HG02610 (cell line): ENCODE measurements at regions not wholly inside any gene's neighbourhood (a gene's known extent, or its start where the extent isn't known, plus 50 kb on each side); places are given as distances from the start of the nearest gene placed in this dataset.
"Not testable (repeated sequence)": the region's sequence is repeated elsewhere in the genome, so short reads cannot be mapped to it uniquely, and the experiment has no call there.

Experiments used
- ATAC-seq: cut with Tn5 transposase; IDR thresholded peaks from one replicate; pipeline ENCODE4 v1.9.1; 2021; ENCODE audit warnings: mild to moderate bottlenecking, moderate library complexity; ENCODE audit not compliant: unreplicated experiment

- ATAC-seq = no peak
Measured at GRCh38 chr12:92987362-92987761, 58.3 kb upstream of the EEA1 start.

GRCh38 chr12:92987846-92988621 is 58.9 kb upstream of the EEA1 start:
- ATAC-seq = peak; percentile 79

- ATAC-seq = no peak
Measured at GRCh38 chr12:92988622-92989130, 59.6 kb upstream of the EEA1 start.

GRCh38 chr12:92989715-92990484 is 60.8 kb upstream of the EEA1 start:
- ATAC-seq = peak; percentile 62

GRCh38 chr12:92991134-92991533 is 62.0 kb upstream of the EEA1 start:
- ATAC-seq = no peak

- ATAC-seq = no peak
Measured at GRCh38 chr12:92992041-92992440, 62.9 kb upstream of the EEA1 start.

- no peak for ATAC-seq
Measured at GRCh38 chr12:92993259-92993658, 64.2 kb upstream of the EEA1 start.

- peak; percentile 84 for ATAC-seq
Measured at GRCh38 chr12:92995258-92995903, 66.3 kb upstream of the EEA1 start.

GRCh38 chr12:93000026-93000425 is 70.9 kb upstream of the EEA1 start:
- no peak for ATAC-seq

GRCh38 chr12:93001407-93001806 is 72.3 kb upstream of the EEA1 start:
- ATAC-seq = no peak

GRCh38 chr12:93002293-93003054 is 73.4 kb upstream of the EEA1 start:
- ATAC-seq = no peak

- no peak for ATAC-seq
Measured at GRCh38 chr12:93003531-93004239, 74.6 kb upstream of the EEA1 start.

- ATAC-seq = no peak
Measured at GRCh38 chr12:93005928-93006392, 76.9 kb upstream of the EEA1 start.

GRCh38 chr12:93006471-93007208 is 77.5 kb upstream of the EEA1 start:
- ATAC-seq = peak; percentile 34

GRCh38 chr12:93007544-93007943 is 78.4 kb upstream of the EEA1 start:
- ATAC-seq = no peak

- ATAC-seq = peak; percentile 82
Measured at GRCh38 chr12:93008044-93008778, 79.1 kb upstream of the EEA1 start.

- ATAC-seq = not testable (repeated sequence)
Measured at GRCh38 chr12:93008880-93009279, 79.8 kb upstream of the EEA1 start.

GRCh38 chr12:93009533-93009932 is 80.4 kb upstream of the EEA1 start:
- peak; percentile 49 for ATAC-seq

- ATAC-seq = no peak
Measured at GRCh38 chr12:93010461-93010860, 81.4 kb upstream of the EEA1 start.
